Tibial nerve (tissue), 4 donors: ENCODE measurements at regions not wholly inside any gene's neighbourhood (a gene's known extent, or its start where the extent isn't known, plus 50 kb on each side); places are given as distances from the start of the nearest gene placed in this dataset.

Experiments
- DNase-seq, 2 donors: peaks; one replicate each; pipeline ENCODE4 v3.0.0-alpha.2; 2019; ENCODE audit warnings: low spot score in 2 of 2
- H3K27ac ChIP-seq, 4 donors: fragments of 200-600 bp; sonication (generic) in 3 of 4; one replicate each; pipeline ENCODE4 v1.5.1; 2017 to 2019; ENCODE audit warnings: mild to moderate bottlenecking in 1 of 4
- H3K27me3 ChIP-seq, 2 donors: fragments of 200-600 bp; sonication (generic) in 1 of 2; one replicate each; pipeline versions ENCODE4 v1.5.1 to v1.6.0; 2017 to 2019
- H3K36me3 ChIP-seq, 3 donors: fragments of 200-600 bp; sonication (generic); one replicate each; pipeline ENCODE4 v1.5.1; 2018 to 2019
- H3K4me1 ChIP-seq, 4 donors: fragments of 200-600 bp; sonication (generic) in 3 of 4; one replicate each; pipeline ENCODE4 v1.5.1; 2017 to 2019
- H3K4me3 ChIP-seq, 4 donors: fragments of 200-600 bp; sonication (generic) in 3 of 4; one replicate each; pipeline ENCODE4 v1.5.1; 2017 to 2019; ENCODE audit warnings: mild to moderate bottlenecking in 1 of 4, moderate library complexity in 1 of 4
- H3K9me3 ChIP-seq, 4 donors: fragments of 200-600 bp; sonication (generic) in 3 of 4; one replicate each; pipeline ENCODE4 v1.5.1; 2017 to 2019
- EP300 ChIP-seq, 2 donors: sonication (generic); formaldehyde crosslinking; IDR thresholded peaks; one replicate each; pipeline ENCODE4 v1.6.1; 2017; ENCODE audit warnings: antibody characterized with exemption in 2 of 2, mild to moderate bottlenecking in 1 of 2
- POLR2A ChIP-seq, 2 donors: fragments of 450-650 bp; IDR thresholded peaks; one replicate each; pipeline ENCODE4 v1.6.1; 2017; ENCODE audit warnings: antibody characterized with exemption in 2 of 2, mild to moderate bottlenecking in 2 of 2, moderate library complexity in 2 of 2
- WGBS, 2 donors: methylation state at CpG; one replicate each; pipeline ENCODE4 v1.1.5; 2018; 5-methylcytosine and 5-hydroxymethylcytosine counted together
- TF ChIP-seq, protein P1 (sequence below), 5 experiments: fragments of 200-600 bp in 3 of 5; fragments of 450-650 bp in 2 of 5; sonication (generic) in 3 of 5; IDR thresholded peaks; one replicate each; pipeline ENCODE4 v1.5.1; 2016 to 2019; ENCODE audit warnings: antibody characterized with exemption in 5 of 5, mild to moderate bottlenecking in 3 of 5, moderate library complexity in 2 of 5

DNA sequence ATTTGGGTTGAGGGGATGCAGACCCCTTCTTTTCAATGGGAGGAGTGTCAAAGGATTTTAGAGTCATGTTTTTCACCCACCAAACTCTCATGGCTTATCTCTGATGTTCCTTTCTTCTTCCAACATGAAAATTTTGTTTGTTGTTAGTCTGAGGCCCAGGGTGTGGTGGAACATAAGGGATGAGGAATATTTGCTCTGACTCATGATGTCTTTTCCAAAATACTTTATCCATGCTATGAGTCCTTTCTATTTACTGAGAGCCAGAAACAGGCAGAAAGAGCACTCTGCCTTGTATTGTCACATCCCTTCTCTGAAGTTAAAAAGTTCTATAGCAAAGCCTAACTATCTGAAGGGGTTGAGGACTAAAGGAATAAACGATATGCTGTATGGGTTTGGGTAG lies 61.6 kb upstream of the GYPA start:
- WGBS, 2 donors: 0 to 90% methylated on average over 1 of the region's 1 CpG
- Histone ChIP-seq H3K27ac (no peak overlapping the region), H3K9me3 (peaks cover 0 to 1% (median 0%) of the 10 kb centered on the region in 4 donors), H3K4me3 (no peak overlapping the region), H3K27me3 (no peaks in the 10 kb centered on the region), H3K36me3 (no peaks in the 10 kb centered on the region), H3K4me1 (peaks cover 0 to 4% (median 0%) of the 10 kb centered on the region in 4 donors)
- no peak for TF ChIP-seq POLR2A (IDR thresholded peaks at IDR 0.05)
- TF ChIP-seq EP300 (IDR thresholded peaks at IDR 0.05): no peak
- no peak for DNase-seq

DNA sequence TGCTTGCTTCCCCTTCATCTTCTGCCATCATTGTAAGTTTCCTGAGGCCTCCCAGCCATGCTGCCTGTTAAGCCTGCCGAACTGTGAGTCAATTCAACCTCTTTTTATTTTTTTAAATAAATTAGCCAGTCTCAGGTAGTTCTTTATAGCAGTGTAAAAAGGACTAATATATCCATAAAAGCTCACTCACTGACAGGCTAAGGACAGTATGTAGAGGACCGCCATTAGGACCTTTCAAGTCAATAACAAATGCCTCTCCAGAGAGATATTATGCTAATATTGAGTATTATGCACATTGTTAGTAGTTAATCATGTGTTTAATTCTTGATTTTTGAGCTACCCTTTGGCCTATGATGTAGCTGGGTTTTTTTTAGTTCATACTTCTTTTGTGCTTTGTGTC lies 62.6 kb upstream of the GYPA start:
- no peaks in the 10 kb centered on the region for H3K27me3 ChIP-seq
- no peak for TF ChIP-seq EP300 (IDR thresholded peaks at IDR 0.05)
- TF ChIP-seq POLR2A (IDR thresholded peaks at IDR 0.05): no peak
- TF ChIP-seq, protein P1, sequence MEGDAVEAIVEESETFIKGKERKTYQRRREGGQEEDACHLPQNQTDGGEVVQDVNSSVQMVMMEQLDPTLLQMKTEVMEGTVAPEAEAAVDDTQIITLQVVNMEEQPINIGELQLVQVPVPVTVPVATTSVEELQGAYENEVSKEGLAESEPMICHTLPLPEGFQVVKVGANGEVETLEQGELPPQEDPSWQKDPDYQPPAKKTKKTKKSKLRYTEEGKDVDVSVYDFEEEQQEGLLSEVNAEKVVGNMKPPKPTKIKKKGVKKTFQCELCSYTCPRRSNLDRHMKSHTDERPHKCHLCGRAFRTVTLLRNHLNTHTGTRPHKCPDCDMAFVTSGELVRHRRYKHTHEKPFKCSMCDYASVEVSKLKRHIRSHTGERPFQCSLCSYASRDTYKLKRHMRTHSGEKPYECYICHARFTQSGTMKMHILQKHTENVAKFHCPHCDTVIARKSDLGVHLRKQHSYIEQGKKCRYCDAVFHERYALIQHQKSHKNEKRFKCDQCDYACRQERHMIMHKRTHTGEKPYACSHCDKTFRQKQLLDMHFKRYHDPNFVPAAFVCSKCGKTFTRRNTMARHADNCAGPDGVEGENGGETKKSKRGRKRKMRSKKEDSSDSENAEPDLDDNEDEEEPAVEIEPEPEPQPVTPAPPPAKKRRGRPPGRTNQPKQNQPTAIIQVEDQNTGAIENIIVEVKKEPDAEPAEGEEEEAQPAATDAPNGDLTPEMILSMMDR (IDR thresholded peaks at IDR 0.05): no peak
- H3K4me1 ChIP-seq: peaks cover 0 to 4% (median 0%) of the 10 kb centered on the region in 4 donors
- H3K36me3 ChIP-seq: no peaks in the 10 kb centered on the region
- no peak overlapping the region for H3K27ac ChIP-seq
- no peaks in the 10 kb centered on the region for H3K9me3 ChIP-seq
- H3K4me3 ChIP-seq: no peak overlapping the region
- DNase-seq: no peak
- WGBS, 2 donors: 93% methylated on average over 2 of the region's 2 CpGs

DNA sequence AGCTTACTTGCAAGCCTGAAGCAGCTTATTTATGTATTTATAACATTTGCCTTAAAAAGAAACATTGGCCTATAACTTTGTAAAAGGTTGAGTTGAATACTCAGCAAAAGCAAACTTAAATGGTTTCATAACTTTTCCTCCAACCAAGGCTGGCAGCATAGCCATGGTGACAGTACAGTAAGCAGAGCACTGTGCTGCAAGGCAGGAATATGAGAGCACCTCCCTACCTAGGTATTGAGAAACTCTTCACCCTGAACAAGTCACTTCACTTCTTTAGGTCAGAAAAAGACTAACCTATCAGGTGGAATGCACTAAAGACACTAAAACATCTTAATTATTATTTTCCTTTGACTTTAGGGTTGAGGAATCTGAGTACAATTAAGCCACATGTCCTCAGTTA lies 63.9 kb upstream of the GYPA start:
- no peak for DNase-seq
- H3K27me3 ChIP-seq: no peaks in the 10 kb centered on the region
- H3K4me1 ChIP-seq: peaks cover 0 to 4% (median 0%) of the 10 kb centered on the region in 4 donors
- TF ChIP-seq, protein P1 (IDR thresholded peaks at IDR 0.05): no peak
- TF ChIP-seq EP300 (IDR thresholded peaks at IDR 0.05) (no peak), POLR2A (IDR thresholded peaks at IDR 0.05) (no peak)
- H3K36me3 ChIP-seq: no peaks in the 10 kb centered on the region
- H3K27ac ChIP-seq: no peak overlapping the region
- no peak overlapping the region for H3K4me3 ChIP-seq
- no peaks in the 10 kb centered on the region for H3K9me3 ChIP-seq

DNA sequence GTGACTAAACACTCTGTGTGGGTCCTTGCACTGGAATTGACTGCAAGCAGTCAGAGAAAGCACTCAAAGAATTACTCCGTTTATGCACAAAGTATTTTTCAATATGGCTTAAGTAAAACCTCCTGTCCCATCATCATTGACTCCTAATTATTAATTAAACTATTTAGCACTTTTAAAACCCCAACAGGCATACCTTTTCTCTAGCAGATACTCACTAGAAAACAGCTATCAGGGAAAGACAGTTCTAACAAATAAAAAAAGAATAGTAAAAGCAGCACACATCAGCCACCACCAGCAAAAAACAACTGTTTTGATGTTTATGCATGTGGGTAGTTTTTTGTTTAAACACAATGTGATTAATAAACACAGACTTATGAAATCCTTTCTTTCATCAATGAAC lies 66.2 kb upstream of the GYPA start:
- Histone ChIP-seq H3K4me1 (peaks cover 0 to 4% (median 0%) of the 10 kb centered on the region in 4 donors), H3K27ac (no peak overlapping the region), H3K36me3 (no peaks in the 10 kb centered on the region), H3K4me3 (no peak overlapping the region), H3K9me3 (no peaks in the 10 kb centered on the region), H3K27me3 (no peaks in the 10 kb centered on the region)
- DNase-seq: no peak
- WGBS, 2 donors: 59 to 83% methylated on average over 1 of the region's 1 CpG
- TF ChIP-seq, protein P1 (IDR thresholded peaks at IDR 0.05): no peak
- TF ChIP-seq EP300 (IDR thresholded peaks at IDR 0.05) (no peak), POLR2A (IDR thresholded peaks at IDR 0.05) (no peak)

DNA sequence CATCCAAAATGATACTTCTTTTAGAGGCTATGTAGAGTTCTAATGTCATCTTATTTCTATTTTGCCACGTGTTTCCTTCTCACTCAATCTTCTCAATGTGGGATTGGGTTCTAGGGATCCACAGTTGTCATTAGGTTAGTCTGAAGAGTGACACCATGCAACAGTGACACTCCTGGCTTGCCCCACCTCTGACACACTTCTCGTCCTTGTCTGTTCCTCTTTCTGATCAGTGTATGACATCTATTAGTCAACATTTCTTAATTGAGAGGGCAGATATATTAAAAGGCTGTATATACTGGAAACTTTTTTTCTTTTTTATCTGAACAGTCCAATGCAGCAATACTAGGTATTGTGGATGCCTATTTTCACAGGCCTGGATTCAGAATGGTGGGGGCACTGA lies 67.6 kb upstream of the GYPA start:
- Histone ChIP-seq H3K36me3 (no peaks in the 10 kb centered on the region), H3K9me3 (no peaks in the 10 kb centered on the region), H3K4me1 (peaks cover 0 to 4% (median 0%) of the 10 kb centered on the region in 4 donors), H3K27me3 (no peaks in the 10 kb centered on the region), H3K4me3 (no peak overlapping the region), H3K27ac (no peak overlapping the region)
- WGBS, 2 donors: 79 to 82% methylated on average over 2 of the region's 2 CpGs
- no peak for DNase-seq
- TF ChIP-seq POLR2A (IDR thresholded peaks at IDR 0.05) (no peak), EP300 (IDR thresholded peaks at IDR 0.05) (no peak)
- TF ChIP-seq, protein P1 (IDR thresholded peaks at IDR 0.05): no peak

DNA sequence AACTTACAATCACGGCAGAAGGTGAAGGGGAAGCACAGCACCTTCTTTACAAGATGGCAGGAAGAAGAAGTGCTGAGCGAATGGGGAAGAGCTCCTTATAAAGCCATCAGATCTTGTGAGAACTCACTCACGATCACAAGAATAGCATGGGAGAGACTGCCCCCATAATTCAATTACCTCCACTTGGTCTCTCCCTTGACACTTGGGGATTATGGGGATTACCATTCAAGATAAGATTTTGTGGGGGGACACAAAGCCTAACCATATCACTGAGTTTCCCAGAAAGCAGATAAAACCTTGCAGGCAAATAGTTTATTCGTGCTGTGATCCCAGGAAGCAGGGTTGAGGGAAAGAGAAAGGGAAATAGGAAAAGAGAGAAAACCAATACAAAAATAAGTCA lies 69.0 kb upstream of the GYPA start:
- 85 to 88% methylated on average over 4 of the region's 4 CpGs for WGBS, 2 donors
- Histone ChIP-seq H3K27me3 (no peaks in the 10 kb centered on the region), H3K36me3 (no peaks in the 10 kb centered on the region), H3K9me3 (no peaks in the 10 kb centered on the region), H3K4me1 (peaks cover 0 to 4% (median 0%) of the 10 kb centered on the region in 4 donors), H3K27ac (no peak overlapping the region), H3K4me3 (no peak overlapping the region)
- TF ChIP-seq EP300 (IDR thresholded peaks at IDR 0.05) (no peak), POLR2A (IDR thresholded peaks at IDR 0.05) (no peak)
- TF ChIP-seq, protein P1 (IDR thresholded peaks at IDR 0.05): no peak
- no peak for DNase-seq
